T-helper 2 cell treated with Interferon-gamma antibody and Interleukin-4, amounts not matched to agents 5 μg/mL and 100 μg/mL, for 36 hours (primary cell): ENCODE measurements at regions not wholly inside any gene's neighbourhood (a gene's known extent, or its start where the extent isn't known, plus 50 kb on each side); places are given as distances from the start of the nearest gene placed in this dataset.

Experiments used
- DNase-seq: peaks from one replicate; pipeline ENCODE4 v3.0.0; 2021; ENCODE audit warnings: low spot score
- H3K27ac Mint-ChIP-seq: one replicate; pipeline ENCODE4 v1.8.0; 2021; ENCODE audit warnings: mild to moderate bottlenecking, mixed read lengths
- H3K27me3 Mint-ChIP-seq: one replicate; pipeline ENCODE4 v1.8.0; 2021; ENCODE audit warnings: low read depth, mixed read lengths
- H3K36me3 Mint-ChIP-seq: one replicate; pipeline ENCODE4 v1.8.0; 2021; ENCODE audit warnings: low read depth, mixed read lengths
- H3K4me1 Mint-ChIP-seq: one replicate; pipeline ENCODE4 v1.8.0; 2021; ENCODE audit warnings: low read depth, mixed read lengths
- H3K4me3 Mint-ChIP-seq: one replicate; pipeline ENCODE4 v1.8.0; 2022; ENCODE audit warnings: mild to moderate bottlenecking, moderate library complexity, mixed read lengths
- H3K9me3 Mint-ChIP-seq: one replicate; pipeline ENCODE4 v1.8.0; 2021; ENCODE audit warnings: mixed read lengths

DNA sequence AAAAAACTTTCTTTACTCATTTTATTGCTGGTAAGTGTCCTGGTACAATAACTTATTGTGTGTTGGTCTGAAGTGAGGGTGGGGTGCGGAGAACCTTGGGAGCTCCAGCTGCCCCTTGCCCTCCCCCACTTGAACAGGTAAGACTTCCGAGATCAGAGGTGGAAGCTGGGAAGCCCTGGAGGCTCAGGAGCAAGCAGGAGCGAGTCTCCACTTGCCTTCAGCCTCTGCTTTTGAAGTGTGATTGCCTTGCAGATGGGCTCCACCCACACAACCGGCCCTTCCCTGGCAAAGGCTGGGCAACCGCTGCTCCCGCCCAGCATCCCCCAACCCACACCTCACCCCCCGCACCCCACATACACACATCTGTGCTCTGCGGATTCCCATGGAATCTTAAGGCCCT, 179.6 kb downstream of the TFAP2C start:
- no peak overlapping the region for H3K27ac Mint-ChIP-seq

GRCh38 chr20:56809668-56810067, 180.6 kb downstream of the TFAP2C start:
- Mint-ChIP-seq H3K27ac (no peak overlapping the region), H3K9me3 (no peaks in the 10 kb centered on the region), H3K27me3 (no peaks in the 10 kb centered on the region), H3K36me3 (no peaks in the 10 kb centered on the region), H3K4me1 (no peaks in the 10 kb centered on the region), H3K4me3 (no peak overlapping the region)
- DNase-seq: no peak

More for the DNA sequence above, 179.6 kb downstream of the TFAP2C start:
- Mint-ChIP-seq H3K4me3 (no peak overlapping the region), H3K9me3 (no peaks in the 10 kb centered on the region), H3K36me3 (no peaks in the 10 kb centered on the region), H3K27me3 (no peaks in the 10 kb centered on the region), H3K4me1 (no peaks in the 10 kb centered on the region)
- DNase-seq: no peak

DNA sequence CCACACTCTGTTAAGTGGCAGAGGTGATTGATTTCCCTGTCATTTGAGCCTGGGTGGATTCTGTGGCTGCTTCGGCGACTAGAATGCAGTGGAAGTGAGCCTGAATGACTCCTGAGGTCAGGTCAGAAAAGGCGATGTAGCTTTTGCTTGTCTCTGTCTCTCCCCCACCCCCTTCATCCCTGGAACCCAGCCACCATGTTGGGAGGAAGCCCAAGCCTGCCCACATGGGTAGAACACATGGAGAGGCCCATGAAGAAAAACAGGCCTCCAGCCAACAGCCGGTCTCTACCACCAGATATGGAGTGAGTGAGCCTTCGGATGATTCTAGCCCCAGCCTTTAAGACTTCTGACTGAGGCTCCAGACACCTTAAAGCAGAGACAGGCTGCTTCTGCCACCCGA, 181.0 kb downstream of the TFAP2C start:
- Mint-ChIP-seq H3K27me3 (no peaks in the 10 kb centered on the region), H3K4me3 (no peak overlapping the region), H3K27ac (no peak overlapping the region), H3K36me3 (no peaks in the 10 kb centered on the region), H3K4me1 (no peaks in the 10 kb centered on the region), H3K9me3 (no peaks in the 10 kb centered on the region)
- no peak for DNase-seq

GRCh38 chr20:56815796-56816195, 186.7 kb downstream of the TFAP2C start:
- Mint-ChIP-seq H3K4me1 (no peaks in the 10 kb centered on the region), H3K36me3 (no peaks in the 10 kb centered on the region), H3K4me3 (no peak overlapping the region), H3K27ac (no peak overlapping the region), H3K27me3 (no peaks in the 10 kb centered on the region), H3K9me3 (peaks cover 3% of the 10 kb centered on the region)
- DNase-seq: no peak

DNA sequence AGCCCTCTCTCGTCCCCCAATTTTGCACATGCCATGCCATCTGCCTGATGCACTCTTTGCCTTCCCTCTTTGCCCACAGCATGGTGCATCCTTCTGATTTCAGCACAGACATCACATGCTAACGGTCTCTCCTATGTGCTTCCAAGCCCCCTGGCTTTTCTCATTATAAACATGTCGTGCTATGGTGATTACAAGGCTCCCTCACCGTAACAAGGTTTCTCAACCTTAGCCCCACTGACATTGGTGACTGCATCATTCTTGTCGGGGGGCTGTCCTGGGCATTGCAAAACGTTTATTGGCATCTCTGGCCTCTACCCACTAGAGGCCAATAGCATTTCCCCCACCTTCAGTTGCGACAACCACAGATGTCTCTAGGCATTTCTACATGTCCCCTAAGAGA, 187.2 kb downstream of the TFAP2C start:
- Mint-ChIP-seq H3K27me3 (no peaks in the 10 kb centered on the region), H3K4me1 (no peaks in the 10 kb centered on the region), H3K27ac (no peak overlapping the region), H3K36me3 (no peaks in the 10 kb centered on the region), H3K9me3 (peaks cover 3% of the 10 kb centered on the region), H3K4me3 (no peak overlapping the region)
- DNase-seq: no peak

DNA sequence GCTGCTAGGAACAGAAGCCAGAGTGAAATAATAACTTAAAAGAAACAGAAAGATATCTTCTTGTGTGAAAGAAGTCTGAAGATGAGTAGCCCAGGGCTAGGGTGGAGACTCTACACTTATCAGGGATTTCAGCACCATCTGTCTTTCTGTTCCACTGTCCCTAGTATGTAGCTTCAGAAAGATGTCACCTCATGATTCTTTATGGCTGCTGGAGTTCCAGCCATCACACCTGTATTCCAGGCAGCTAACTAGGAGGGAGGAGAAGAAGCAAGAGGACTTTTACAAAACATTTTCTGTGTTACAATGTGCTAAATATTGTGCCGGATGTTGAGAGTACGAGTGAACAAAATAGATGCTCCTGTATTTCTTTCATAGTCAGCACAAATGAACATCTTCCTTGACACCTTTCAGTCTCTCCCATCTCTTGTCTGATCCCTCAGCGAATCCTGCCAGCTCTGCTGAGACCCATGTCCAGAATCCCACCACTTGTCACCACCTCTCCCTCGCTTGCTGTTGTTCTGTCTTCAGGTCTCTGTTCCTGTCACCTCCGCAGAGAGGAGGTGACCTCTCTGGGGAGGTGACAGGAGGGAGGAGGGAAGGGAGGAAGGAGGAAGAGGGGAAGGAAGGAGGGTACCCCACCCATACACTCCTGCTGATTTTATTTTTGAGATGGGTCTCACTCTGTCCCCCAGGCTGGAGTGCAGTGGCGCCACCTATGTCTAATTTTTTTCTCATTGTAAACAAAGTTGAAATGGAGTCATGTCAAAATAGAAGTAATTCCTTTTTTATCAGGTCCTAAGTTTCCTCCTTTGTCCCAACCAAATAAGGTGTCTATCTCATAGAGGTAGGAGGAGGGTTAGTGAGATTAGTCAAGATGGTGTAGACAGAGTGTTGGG, 188.9 kb downstream of the TFAP2C start:
- Mint-ChIP-seq H3K27ac (no peak overlapping the region), H3K27me3 (no peaks in the 10 kb centered on the region), H3K4me1 (no peaks in the 10 kb centered on the region), H3K36me3 (no peaks in the 10 kb centered on the region), H3K9me3 (peaks cover 3% of the 10 kb centered on the region), H3K4me3 (no peak overlapping the region)
- DNase-seq: no peak

GRCh38 chr20:56820984-56821383, 191.9 kb downstream of the TFAP2C start:
- no peak overlapping the region for H3K27ac Mint-ChIP-seq
- peaks cover 3% of the 10 kb centered on the region for H3K9me3 Mint-ChIP-seq
- no peaks in the 10 kb centered on the region for H3K27me3 Mint-ChIP-seq
- H3K4me1 Mint-ChIP-seq: no peaks in the 10 kb centered on the region
- H3K36me3 Mint-ChIP-seq: no peaks in the 10 kb centered on the region
- no peak overlapping the region for H3K4me3 Mint-ChIP-seq
- no peak for DNase-seq

GRCh38 chr20:56826306-56826704, 197.2 kb downstream of the TFAP2C start:
- no peak for DNase-seq
- H3K4me1 Mint-ChIP-seq: no peaks in the 10 kb centered on the region
- H3K36me3 Mint-ChIP-seq: no peaks in the 10 kb centered on the region
- peaks cover 6% of the 10 kb centered on the region for H3K27me3 Mint-ChIP-seq
- no peak overlapping the region for H3K27ac Mint-ChIP-seq
- no peak overlapping the region for H3K4me3 Mint-ChIP-seq
- H3K9me3 Mint-ChIP-seq: no peaks in the 10 kb centered on the region

DNA sequence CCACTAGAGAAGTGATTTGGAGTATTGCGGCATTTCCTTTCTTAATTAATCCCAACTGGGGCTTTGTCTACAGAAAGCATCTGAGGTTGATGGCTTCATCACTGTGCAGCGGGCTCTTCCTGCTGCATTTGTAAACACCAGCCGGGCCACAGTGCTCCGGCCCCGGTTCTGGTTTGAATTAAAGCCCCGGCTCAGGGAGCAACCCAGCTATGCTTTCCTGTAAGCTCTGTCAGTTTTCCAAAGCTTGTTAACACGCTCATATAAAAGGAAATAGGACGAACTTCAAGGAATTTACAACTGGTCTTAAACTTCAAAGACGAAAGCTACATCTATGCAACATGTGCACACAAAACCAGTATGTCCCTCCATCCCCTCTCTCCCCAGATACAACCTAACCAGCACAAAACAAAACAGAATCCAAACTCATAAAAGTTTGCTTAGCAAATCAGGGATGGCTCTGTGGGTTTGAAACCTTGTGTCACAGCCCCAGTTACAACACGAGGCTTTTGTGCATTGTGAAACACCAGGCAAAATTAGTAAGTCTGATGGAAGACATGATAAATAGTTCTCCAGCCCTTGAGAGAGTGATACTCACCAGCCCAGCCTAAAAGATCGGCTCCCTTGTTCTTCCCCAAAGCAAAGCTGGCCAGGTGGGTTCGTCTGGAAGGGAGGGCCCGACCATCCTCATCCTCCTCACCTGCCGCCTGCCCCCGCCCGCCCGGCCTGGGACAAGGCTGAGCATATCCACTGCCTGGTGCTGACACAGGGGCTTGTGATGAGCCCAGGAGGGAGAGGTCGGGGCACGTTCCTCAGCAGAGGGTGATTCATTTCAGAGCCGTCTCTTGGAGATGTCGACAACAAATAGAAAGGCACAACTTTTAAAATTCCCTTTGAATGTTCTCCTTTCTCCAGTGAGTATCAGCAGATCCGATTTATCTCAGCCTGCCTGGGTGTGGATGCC, 197.9 kb downstream of the TFAP2C start:
- Mint-ChIP-seq H3K4me1 (no peaks in the 10 kb centered on the region), H3K9me3 (no peaks in the 10 kb centered on the region), H3K27ac (no peak overlapping the region), H3K27me3 (peaks cover 6% of the 10 kb centered on the region), H3K4me3 (no peak overlapping the region), H3K36me3 (no peaks in the 10 kb centered on the region)
- no peak for DNase-seq

DNA sequence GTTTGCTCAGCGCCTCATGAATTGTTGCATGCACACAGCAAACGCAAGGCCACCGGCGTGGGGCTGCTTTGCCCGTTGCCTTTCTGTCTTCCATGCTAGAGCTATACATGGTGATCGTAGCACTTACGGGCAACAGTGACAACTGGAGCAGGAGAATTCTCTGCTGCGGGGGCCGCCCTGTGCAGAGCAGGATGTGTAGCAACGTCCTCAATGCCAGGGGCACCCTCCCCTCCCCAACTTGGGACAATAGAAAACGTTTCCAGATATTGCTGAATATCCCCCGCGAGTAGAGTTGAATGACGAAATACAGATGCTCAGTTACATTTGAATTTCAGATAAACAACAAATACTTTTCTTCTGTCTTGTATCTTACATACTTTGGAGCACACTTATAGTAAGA, 198.7 kb downstream of the TFAP2C start:
- Mint-ChIP-seq H3K27ac (no peak overlapping the region), H3K27me3 (peaks cover 6% of the 10 kb centered on the region), H3K4me1 (no peaks in the 10 kb centered on the region), H3K4me3 (no peak overlapping the region), H3K36me3 (no peaks in the 10 kb centered on the region), H3K9me3 (no peaks in the 10 kb centered on the region)
- DNase-seq: no peak

GRCh38 chr20:56828402-56828801, 199.3 kb downstream of the TFAP2C start:
- H3K4me3 Mint-ChIP-seq: no peak overlapping the region
- DNase-seq: no peak
- no peaks in the 10 kb centered on the region for H3K36me3 Mint-ChIP-seq
- no peaks in the 10 kb centered on the region for H3K4me1 Mint-ChIP-seq
- H3K9me3 Mint-ChIP-seq: no peaks in the 10 kb centered on the region
- H3K27me3 Mint-ChIP-seq: peaks cover 6% of the 10 kb centered on the region
- H3K27ac Mint-ChIP-seq: no peak overlapping the region

- DNase-seq: no peak
- Mint-ChIP-seq H3K4me1 (no peaks in the 10 kb centered on the region), H3K36me3 (no peaks in the 10 kb centered on the region), H3K4me3 (no peak overlapping the region), H3K9me3 (no peaks in the 10 kb centered on the region), H3K27ac (no peak overlapping the region), H3K27me3 (peaks cover 6% of the 10 kb centered on the region)
These were observed 200.8 kb downstream of the TFAP2C start for GRCh38 chr20:56829788-56830385.

DNA sequence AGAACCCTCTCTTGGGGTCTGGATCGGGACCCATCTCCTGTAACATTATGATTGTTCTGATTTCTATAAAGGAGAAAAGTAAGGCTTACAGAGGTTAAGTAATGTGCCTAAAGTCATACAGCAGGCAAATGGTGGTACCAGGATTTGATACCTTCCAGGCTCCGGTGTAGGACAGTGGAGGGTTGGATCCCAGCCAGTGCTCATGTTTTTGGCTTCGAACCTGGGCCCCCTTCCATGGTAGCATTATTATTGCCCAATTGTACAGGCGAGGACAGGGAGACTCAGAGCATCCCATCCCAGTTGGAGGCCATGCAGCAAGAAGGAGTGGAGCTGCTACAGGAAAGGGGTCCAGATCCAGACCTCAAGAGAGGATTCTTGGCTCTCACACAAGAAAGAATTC, 202.7 kb downstream of the TFAP2C start:
- H3K4me3 Mint-ChIP-seq: no peak overlapping the region
- no peaks in the 10 kb centered on the region for H3K36me3 Mint-ChIP-seq
- H3K27me3 Mint-ChIP-seq: peaks cover 6% of the 10 kb centered on the region
- H3K4me1 Mint-ChIP-seq: no peaks in the 10 kb centered on the region
- H3K27ac Mint-ChIP-seq: no peak overlapping the region
- DNase-seq: no peak
- no peaks in the 10 kb centered on the region for H3K9me3 Mint-ChIP-seq

DNA sequence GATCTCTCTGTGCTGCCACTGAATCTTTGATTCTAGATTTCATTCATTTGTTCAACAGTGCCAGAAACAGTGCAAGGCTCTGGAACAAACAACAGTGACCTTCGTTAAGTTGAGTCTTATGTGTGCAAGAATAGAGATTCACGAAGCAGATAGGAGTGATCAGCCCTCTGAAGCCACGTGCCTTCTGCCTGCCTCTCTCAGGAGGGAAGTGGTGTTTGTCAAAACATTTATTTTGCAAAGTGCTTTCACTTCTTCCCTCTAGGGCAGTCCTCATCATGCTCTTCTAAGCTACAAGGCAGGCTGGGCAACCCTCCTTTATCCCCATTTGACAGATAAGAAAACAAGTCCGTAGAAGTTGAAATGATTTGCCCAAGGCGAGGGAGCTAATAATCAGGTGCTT, 204.3 kb downstream of the TFAP2C start:
- Mint-ChIP-seq H3K27ac (no peak overlapping the region), H3K36me3 (no peaks in the 10 kb centered on the region), H3K27me3 (peaks cover 6% of the 10 kb centered on the region), H3K4me1 (no peaks in the 10 kb centered on the region), H3K4me3 (no peak overlapping the region), H3K9me3 (no peaks in the 10 kb centered on the region)
- DNase-seq: no peak
